Renal cortical epithelial cell (primary cell): ENCODE measurements at regions not wholly inside any gene's neighbourhood (a gene's known extent, or its start where the extent isn't known, plus 50 kb on each side); places are given as distances from the start of the nearest gene placed in this dataset.
A peak's percentile ranks its signal among the peaks of the same experiment; 100 is the strongest.

ENCODE experiments used
- DNase-seq: peaks from one replicate; pipeline ENCODE4 v3.0.0-alpha.2; 2011; ENCODE audit warnings: low read depth

DNA sequence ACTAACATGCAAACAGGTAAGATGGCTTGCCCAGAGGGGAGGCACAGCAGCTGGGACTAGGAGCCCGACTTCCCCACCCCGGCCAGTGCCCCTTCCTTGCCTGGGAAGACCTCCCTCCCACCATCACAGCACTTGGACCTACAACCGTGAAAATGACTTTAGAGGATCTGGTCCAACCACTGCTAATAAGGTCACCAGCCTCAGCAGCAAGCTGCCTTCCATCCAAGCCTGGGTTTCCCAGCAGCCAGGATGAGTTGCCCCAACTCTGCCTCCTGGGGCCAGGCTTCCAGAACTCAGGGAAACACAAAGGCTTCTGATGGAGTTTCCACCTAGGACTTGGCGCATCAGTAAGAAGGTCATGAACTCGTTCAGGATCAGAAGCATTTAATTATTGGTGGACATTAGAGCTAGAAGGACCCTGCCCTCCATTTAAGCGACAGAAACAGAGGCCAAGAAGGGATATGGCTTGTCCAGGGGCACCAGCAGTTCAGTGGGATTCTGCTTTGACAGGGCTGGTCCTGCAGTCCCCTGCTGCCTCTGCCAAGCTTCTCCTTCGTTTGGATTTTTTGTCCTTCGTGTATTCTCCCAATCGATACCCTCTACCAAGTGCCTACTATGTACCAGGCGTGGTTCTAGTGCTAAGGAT is 403.0 kb upstream of the ID2 start:
- no peak for DNase-seq

DNA sequence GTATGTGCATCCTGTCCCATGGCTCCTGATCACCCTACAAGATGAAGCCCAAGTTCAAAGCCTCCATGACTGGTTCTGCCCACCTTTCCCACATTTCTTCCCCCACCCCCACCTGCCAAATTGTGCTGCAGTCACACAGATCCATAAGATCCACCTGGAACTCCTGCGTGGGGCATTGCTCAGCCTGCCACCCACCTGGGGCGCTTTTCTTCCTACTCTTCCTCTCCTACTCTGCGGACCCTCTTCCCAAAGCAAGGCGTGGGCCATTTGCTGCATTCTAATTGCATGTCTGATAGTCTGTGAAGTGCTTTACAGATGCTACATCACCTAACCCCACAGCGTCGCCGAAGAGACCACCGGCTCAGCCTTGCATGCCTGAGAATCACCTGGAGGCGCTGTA is 402.4 kb upstream of the ID2 start:
- no peak for DNase-seq

DNA sequence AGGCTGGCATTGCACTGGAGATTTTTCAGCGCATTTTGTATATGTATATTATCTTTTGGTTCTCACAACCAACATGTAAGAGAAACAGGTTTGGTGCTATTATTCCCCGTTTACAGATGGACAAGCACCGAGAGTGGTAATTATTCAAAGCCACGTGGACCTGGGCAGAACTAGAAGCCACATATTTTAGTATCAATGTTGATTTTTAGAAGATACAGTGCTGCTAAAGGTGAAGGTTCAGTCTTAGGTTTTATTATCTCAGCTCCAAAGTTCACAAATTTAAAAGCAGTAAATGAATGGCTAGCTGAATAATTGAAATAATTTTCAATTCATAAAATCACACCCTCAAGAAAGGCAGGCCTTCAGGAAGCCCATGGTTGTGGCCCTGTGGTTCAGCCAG is 400.6 kb upstream of the ID2 start:
- no peak for DNase-seq

DNA sequence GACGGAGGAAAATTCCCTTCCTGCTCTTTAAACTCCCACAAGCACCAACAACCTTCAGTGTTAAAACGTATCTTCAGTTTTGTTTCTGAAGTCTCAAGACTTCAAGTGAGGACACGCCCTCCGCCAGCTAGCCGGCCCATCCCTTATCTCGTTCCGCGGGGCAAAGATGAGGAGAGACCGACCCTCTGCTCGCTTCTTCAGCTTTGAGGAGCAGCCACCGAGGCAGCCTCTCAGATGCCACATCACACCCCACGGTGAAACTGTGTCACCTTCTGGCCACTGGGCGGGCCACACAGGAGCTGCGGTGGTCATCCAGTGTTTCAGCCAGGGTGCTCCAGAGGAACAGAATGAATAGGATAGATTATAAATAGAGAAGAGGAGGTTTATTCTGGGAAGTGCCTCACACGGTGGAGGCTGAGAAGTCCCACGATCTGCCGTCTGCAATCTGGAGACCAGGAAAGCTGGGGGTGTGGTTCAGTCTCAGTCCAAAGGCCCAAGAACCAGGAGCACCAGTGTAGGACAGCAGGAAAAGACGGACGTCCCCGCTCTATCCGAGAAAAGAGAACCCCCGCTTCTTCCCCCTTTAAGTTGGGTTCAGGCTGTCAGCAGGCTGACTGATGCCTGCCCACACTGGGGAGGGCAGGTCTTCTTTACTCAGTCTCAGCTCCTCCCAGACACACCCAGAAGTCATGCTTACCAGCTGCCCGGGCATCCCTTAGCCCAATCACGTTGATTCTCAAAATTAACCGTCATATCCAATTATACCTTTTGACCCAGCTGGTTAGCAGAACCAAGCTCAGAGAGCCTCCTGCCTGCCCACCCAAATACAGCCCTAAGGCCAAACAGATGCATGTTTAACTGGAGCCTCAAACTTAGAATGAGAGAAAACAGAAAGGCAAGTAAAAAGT is 399.7 kb upstream of the ID2 start:
- DNase-seq, result no peak

DNA sequence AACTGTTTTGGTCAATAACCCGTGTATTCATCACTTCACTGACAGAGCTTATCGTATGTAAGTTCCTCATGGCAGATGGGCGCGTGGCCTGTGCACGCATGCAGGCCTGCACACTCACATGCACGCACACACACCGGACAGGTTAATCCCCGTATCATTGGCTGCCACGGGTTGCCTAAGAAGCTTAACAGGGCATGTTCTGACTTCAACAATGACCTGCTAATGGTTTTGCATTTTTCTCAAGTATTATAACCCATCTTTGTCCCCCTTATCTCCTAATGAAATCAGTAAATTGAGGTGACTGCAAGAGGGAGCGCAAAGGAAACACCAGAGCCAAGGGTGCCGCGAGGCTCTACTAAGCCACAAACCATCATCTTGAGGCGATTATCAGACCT is 399.0 kb upstream of the ID2 start:
- no peak for DNase-seq

DNA sequence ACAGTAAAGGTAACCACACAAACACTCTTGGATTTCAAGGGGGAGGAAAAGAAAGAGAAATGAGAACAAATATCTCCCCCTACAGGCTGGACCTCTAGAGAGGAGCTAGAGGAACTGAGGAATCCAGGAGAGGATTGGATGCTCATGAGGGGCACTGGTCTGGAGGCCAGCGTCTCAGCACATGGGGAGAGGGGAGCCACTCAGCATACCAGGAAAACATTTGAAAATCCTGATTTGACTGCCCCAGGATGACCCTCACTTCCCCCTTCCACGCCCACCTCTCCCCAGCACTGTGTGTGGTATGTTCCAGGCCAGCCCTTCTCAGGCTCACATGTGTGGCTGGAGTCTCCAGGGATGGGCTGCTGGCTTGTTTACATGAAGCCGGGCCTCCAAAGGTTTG is 396.8 kb upstream of the ID2 start:
- peak; percentile 15 for DNase-seq

DNA sequence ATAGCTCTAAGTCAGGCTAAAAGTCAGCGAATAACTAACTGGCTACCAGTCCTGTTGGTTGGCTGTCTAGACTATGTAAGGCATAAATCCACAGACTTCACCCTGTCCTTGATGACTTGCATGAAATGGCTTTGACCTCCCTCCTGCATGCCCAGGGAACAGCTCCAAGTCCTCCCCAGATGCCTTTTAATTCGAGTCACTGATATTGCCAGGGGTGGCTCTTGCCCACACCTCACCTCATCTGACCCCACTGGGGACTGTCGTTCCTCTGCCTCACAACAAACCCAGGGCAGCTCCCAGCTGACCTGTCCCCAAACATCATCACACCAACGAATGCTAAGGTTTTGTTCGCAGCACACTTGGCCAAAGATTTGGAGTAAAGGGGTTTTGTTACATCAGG is 396.0 kb upstream of the ID2 start:
- DNase-seq, result no peak

DNA sequence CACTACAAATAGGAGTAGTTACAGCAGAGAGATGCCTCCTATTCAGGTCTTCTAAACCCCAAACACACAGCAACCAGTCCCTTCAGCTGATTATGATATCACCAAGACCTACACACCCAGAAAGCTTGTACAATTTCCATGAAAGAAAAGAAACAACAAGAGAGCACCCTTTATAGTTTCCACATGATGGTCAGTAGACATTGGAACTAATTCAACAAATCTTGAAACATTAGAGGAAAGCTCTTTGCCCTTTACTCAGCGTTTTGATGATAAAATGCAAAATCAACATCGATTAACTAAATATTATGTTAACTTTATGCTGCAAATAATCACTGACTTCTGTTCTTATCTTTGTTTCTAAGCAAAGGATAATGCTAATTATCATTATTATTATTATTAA is 393.6 kb upstream of the ID2 start:
- DNase-seq, result no peak

DNA sequence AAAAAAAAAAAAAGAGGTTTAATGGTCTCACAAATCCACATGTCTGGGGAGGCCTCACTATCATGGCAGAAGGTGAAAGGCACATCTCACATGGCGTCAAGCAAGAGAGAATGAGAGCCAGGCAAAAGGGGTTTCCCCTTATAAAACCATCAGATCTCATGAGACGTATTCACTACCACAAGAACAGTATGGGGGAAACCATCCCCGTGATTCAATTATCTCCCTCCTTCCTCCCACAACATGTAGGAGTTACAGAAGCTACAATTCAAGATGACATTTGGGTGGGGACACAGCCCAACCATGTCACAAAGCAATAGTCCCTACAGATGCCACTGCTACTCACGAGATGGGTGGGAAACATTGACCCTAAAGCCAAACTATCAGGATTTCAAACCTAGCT is 392.7 kb upstream of the ID2 start:
- no peak for DNase-seq

DNA sequence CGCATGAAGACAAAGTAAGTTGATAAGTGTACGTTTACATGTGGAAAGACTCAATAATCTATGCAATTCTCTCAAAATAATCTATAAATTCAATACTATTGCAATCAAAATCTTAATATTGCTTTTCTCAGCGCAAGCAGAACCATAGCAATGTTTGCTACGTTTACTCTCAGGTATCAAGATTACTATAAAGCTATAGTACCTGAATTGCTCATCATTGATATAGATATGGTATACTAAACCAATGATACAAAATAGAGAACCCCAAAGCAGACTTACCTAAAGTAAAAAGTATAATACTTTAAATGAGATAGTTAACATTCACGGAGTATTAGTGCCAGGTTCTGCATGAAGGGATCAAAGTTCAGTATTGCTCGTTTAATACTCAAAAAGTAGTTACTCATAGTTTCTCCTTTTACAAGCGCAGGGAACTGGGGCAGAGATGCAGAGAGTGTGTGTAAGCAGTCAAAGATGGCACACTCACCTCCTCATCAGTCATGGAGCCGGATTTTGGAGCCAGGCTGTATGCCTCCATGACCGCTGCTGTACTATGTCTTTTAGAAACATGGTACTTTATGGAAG is 391.0 kb upstream of the ID2 start:
- no peak for DNase-seq

DNA sequence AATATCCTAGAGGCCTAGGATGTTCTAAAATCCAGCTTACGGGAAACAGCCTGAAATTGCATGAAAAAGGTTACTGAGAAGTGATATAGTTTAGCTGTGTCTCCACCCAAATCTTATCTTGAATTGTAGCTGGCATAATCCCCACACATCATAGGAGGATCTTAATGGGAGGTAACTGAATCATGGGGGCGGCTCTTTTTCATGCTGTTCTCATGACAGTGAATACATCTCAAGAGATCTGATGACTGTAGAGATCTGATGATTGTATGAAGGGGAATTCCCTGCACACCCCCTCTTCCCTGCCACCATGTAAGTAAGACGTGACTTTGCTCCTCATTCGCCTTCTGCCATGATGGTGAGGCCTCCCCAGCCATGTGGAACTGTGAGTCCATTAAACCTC is 385.6 kb upstream of the ID2 start:
- DNase-seq, result no peak

DNA sequence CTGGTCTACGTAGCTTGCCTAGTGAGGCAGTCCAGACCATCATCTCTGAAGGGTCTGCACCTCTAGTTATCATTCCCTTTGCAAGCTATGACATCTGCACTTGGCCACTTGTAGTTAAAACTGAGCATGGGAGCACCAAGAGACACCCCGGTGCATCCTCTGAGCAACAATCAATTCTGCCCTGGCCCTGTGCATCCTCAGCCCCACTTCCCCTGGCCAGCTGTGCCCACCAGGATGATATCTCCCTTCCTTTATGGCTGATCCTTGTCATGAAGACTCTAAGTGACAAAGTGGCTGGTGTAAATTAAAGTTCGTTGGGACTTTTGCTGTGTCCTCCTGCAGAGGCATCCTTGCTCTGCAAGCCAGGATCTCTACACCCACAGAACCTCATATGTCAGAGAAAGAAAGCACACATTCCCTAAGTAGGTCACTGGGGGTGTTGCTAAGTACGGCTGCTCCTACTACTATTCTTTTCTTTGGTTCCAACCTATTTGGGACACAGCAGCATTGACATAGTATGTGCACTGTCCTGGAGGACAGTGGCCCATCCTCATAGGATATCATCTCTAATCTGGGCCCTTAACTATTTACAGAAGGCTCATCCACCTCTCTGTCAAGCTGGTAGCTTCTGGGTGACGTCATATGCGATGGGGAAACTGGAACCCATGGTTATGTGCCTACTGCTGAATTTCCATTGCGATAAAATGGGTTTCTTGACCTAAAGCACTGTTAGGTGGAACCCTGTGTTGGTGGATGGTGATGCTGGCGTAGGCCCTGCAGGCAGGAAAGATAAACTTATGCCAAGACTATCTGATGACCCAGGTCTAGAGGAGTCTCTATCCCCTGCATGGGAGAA is 384.3 kb upstream of the ID2 start:
- no peak for DNase-seq

DNA sequence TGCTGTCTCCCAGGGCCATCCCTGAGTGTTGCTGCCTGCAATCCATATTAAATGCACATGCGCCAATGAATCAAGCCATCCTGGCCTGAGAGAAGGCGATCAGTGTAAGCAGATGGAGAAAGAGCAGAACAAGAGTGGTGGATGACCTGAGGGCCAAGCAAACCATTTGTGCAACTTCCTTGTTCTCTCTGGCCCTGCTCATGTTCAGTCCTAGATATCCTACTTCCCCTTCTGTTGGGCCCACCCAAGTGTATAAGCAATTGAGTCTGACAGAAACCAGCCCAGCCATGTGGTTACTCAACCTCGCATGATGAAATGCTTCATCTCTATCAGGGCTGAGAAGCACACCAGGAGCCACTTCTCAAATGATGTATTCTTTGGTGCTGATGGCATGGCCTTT is 383.1 kb upstream of the ID2 start:
- DNase-seq, result no peak

DNA sequence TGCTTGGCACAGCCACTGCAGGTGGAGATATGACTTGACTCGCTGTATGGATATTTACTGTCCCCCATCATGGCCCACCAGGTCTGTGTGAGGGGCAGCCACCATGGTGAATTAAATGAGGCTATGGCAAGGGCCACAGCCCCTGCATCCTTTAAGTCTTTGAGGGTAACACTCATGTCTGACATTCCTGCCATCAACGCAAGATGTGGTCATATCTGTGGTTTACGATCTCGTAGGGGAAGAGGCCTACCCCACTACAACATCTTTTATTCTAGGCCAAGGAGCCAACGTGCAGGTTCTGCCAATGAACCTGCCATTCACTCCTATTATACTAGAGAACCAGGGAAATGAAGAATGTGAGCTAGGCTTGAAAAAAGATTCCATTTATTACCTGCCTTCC is 381.6 kb upstream of the ID2 start:
- no peak for DNase-seq

DNA sequence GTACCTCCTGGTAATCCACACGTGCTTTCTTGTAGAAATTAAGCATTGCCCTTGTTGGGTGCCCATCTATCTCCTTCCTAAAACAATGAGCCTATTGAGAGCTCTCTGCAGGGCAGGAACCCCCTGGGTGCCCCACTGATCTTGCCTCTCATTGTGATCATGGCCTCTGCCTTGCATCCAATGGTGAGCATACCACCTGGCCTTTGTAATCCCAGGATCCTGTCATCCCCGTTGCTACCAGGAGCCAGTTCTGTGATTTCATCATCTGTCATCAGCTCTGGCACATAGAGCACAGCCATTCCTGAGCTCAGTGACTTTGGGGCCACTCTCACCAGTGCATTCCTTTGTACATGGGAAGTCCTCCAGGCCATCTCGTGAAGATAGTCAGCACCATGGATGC is 381.0 kb upstream of the ID2 start:
- DNase-seq, result no peak

DNA sequence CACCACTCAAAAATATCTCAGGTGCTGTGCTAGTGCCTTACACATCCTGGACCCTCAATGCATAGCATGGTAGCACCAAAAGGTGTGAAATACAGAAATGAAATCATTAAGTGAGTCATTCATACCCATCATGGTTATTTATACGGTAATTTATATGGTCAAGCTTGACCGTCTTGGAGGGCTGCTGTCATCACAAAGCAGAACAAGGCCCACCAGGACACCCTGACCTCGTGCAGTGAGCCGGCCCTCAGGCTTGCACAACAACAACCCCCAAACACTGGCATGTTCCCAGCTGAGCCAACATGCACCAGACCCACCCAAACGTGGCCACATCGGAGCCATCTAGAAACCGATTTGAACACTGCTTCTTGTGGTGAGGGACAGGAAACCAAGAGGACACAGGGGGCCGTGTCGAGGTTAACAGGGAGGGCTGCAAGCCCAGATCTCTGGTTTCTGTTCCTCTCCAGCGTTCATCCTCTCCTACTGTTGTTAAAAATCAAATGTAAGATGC is 378.5 kb upstream of the ID2 start:
- DNase-seq, result peak; percentile 59

DNA sequence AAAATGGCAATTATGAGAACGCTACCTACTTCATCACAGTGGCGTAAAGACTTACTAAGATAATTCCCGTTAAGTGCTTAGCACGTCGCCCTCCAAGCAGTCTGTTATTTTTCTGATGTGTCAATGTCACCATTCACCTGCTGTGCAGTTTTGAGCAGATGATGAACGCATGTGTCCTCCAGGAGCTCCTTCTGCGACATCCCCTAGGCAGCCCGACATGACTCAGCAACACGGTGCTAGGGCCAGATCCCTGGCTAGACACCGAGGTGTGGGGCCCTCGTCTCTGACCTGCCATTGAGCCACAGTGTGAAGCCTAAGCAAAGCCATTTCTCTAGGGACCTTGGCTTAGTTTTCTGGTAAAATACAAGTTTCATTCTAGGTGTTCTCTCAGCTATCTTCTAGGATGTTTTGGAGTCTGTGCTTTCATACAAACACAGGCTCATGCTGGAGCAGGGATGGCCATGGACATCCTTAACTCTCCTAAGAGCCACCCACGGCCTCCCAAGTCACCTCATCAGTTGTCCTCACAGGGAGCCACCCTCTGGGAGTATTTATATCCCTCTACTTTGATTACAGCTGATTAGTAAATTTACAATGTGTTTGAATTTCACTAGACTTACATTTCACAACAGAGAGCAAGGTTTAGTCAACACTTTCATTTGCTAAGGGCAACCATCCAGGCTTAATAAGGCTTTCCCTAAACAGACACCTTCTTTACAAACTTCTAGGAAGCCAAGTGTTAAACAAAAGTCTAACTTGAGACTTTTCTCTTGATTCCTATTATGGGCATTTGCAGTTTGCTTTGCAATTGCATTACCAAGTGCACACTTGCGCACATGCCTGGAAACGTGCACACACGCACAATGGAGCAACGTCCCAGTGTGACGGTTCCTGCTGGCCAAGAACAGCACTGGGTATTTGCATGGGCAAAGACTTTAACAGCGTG is 376.8 kb upstream of the ID2 start:
- peak; percentile 16 for DNase-seq

DNA sequence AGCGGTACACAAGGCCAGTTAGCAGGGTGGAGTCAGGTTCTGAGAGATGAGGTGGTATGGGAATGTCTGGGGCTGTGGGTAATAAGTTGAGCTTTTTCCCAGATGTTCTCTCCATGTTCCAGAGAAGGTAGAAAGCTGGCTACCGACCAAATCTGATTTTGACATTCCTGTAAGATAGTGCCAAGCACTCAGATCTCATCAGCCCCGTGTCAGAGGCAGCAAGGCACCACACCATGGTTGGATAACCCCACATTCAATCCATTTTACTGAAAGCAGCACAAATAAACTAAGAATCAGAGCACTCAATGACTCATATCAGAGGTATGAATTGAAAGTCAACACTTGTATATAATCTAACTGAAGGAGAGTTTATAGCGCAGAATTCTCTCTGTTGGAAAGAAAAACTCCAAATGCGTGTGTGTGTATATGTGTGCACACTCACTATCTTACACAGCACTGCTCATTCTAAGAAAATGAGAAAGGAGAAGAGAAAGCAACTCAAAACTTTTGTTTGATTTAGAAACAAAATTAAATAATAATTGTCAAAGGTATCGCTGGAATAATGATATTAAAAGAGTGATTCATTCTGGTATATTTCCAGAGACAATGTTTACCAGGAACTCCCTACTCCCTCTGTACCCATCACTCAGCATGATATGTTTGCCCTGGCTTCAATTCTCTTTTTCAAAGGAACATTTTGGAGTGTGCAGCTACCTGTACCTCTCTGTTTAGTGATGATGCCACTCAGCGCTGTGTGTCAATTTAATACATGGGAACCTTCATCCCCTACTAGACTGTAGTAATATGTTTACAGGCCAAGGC is 375.1 kb upstream of the ID2 start:
- DNase-seq, result peak; percentile 78

DNA sequence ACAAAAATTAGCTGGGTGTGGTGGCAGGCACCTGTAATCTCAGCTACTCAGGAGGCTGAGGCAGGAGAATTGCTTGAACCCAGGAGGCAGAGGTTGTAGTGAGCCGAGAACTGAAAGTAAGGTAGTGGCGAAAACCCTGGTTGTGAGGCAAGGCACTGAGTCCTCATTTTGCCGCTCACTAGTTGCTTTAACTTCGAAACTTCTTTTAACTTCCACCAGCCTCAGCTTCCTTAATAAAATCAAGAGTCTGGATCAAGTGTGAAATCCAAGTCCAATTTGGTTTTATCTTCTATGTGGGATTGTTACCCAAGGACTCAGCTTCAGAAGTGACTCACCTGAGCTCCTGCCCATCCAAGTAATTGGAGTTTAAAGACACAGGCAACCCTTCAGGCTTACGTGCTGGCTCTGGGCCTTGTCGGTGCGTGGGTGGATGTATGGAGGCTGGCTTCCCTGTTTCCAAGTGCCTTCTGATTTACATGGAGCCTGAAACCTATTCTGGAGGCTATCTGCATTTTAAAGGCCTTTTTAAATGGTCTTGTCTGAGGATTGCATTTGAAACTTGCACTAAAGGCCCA is 374.2 kb upstream of the ID2 start:
- DNase-seq, result peak; percentile 61

DNA sequence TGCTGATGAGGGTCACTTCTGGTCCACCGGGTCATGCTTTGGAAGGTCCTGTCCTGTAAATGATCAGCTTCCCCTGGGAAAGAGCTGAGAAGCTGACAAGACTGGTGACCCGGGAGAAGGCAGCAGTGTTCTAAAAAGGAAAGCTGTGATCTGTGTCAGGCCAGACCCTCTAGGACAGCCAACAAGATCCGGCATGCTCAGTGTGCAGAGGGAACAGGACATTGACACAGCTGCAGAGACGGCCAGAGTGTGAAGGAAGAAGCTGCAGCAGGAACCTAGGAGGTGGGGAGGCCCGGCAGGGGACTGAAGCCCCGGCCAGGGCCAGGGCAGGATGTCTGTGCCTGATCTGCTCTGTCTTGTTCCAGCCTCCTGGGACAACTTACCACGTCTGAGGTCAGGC is 372.7 kb upstream of the ID2 start:
- no peak for DNase-seq
